ENCODE measurements at regions not wholly inside any gene's neighbourhood (a gene's known extent, or its start where the extent isn't known, plus 50 kb on each side); places are given as distances from the start of the nearest gene placed in this dataset.
"Not testable (repeated sequence)": the region's sequence is repeated elsewhere in the genome, so short reads cannot be mapped to it uniquely, and the experiment has no call there.

DNA sequence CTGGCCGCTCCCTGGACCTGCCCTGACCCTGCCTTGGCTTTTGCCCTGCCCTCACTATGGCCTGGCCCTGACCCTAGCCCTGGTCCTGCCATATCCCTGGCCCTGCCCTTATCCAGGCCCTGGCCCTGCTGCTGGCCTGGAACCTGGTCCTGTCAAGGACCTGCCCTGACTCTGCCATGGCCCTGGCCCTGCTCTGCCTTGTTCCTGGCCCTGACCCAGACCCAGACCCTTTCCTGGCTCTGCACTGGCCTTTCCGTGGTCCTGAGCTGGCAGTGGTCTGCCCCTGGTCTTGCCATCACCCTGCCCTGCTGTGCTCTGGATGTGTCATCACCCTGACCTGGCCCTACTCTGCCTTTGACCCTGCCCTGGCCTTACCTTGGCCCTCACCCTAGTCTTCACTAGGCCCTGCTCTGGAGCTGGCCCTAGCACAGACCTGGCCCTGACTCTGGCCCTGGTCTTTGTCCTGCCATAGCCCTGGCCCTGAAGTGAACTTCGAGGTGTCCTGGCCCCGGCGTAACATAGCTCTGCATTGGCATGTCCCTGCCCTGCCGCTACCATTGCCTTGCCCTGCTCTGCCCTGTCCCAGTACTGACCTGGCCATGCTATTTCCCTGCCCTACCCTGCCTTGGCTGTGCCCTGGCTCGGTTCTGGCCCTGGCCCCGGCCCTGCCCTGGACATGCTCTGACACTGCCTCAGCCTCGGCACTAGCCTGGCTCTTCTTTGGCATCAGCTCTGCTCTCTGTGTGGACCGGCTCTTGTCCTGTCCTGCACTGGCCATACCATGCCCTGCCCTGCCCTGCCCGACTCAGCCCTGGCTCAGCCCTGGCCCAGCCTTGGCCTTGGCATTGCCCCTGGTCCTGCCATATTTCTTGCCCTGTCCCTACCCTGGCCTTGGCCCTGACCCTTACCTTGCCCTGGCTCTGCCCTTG, 239.2 kb downstream of the GOLGA6L6 start:
- H3K4me3 ChIP-seq (ENCODE audit: low read depth, low read length); H3K36me3 ChIP-seq (ENCODE audit: control insufficient read depth, insufficient read depth, low read length); CTCF ChIA-PET; POLR2A ChIA-PET; DNase-seq (ENCODE audit: low read depth); H3K27me3 ChIP-seq (ENCODE audit: control insufficient read depth, insufficient read depth, low read length): not testable (repeated sequence)

GRCh38 chr15:20301471-20302081, 240.0 kb downstream of the GOLGA6L6 start:
- POLR2A ChIA-PET; H3K4me3 ChIP-seq (ENCODE audit: low read depth, low read length); CTCF ChIA-PET; H3K36me3 ChIP-seq (ENCODE audit: control insufficient read depth, insufficient read depth, low read length); DNase-seq (ENCODE audit: low read depth); H3K27me3 ChIP-seq (ENCODE audit: control insufficient read depth, insufficient read depth, low read length): not testable (repeated sequence)

GRCh38 chr15:20301041-20301390, 240.6 kb downstream of the GOLGA6L6 start:
- H3K36me3 ChIP-seq (ENCODE audit: control insufficient read depth, insufficient read depth, low read length); POLR2A ChIA-PET; H3K27me3 ChIP-seq (ENCODE audit: control insufficient read depth, insufficient read depth, low read length); DNase-seq (ENCODE audit: low read depth); CTCF ChIA-PET; H3K4me3 ChIP-seq (ENCODE audit: low read depth, low read length): not testable (repeated sequence)

DNA sequence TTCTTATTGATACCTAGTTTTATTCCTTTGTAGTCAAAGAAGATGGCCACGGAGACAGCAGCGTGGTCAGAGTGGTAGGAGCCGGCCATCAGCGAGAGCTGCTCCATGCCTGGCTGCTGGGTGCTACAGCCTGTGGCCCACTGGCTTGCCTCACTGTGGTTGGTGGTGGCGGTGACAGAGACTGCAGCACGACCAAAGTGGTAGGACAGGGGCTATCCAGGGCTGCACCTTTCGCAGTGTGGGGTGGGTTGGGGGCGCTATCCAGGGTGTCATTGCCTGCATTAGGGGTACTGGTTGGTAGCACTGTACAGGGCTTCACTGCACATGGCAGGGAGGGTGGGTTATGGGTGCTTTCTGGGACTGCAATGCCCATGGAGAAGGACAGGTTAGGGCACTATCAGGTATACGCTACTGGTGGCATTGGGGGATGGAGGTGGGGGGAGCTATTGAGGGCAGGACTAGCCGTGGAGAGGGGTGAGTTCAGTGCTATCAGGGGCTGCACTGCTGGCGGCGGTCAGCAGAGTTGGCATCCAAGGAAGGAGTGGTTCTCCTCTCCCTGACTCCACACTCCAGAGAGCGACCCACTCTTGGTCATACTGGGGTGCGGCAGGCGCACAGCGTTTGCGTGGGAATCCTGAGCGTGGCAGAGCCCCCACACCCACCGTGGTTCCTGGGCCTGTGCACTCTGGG, 241.1 kb downstream of the GOLGA6L6 start:
- H3K4me3 ChIP-seq (ENCODE audit: low read depth, low read length); CTCF ChIA-PET; DNase-seq (ENCODE audit: low read depth); H3K36me3 ChIP-seq (ENCODE audit: control insufficient read depth, insufficient read depth, low read length); POLR2A ChIA-PET; H3K27me3 ChIP-seq (ENCODE audit: control insufficient read depth, insufficient read depth, low read length): not testable (repeated sequence)

DNA sequence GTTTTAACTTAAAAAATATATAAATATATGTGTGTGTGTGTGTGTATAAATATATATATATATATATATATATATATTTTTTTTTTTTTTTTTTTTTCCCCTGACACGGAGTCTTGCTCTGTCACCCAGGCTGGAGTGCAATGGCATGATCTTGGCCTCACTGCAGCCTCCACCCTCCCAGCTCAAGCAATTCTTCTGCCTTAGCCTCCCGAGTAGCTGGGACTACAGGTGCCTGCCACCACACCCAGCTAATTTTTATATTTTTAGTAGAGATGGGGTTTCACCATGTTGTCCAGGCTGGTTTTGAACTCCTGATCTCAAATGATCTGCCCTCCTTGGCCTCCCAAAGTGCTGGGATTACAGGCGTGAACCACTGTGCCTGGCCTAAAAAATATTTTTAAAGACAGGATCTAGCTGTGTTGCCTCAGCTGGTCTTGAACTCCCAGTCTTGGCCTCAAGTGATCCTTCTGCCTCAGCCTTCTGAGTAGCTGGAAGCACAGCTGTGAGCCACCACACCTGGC, 243.9 kb downstream of the GOLGA6L6 start:
- CTCF ChIA-PET; POLR2A ChIA-PET; H3K4me3 ChIP-seq (ENCODE audit: low read depth, low read length); H3K36me3 ChIP-seq (ENCODE audit: control insufficient read depth, insufficient read depth, low read length); H3K27me3 ChIP-seq (ENCODE audit: control insufficient read depth, insufficient read depth, low read length); DNase-seq (ENCODE audit: low read depth): not testable (repeated sequence)

DNA sequence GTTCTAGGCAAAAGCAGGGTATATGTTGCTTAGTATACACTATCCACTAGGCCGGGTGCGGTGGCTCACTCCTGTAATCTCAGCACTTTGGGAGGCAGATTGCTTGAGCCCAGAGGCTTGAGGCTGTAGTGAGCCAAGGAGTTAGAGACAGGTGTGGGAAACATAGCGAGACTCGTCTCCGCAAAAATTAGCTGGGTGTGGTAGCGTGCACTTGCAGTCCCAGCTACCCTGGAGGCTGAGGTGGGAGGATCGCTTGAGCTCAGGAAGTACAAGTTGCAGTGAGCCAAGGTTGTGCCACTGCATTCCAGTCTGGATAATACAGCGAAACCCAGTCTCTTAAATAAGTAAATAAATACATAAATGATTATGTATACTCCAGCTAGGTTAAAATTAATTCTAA, 245.3 kb downstream of the GOLGA6L6 start:
- DNase-seq (ENCODE audit: low read depth); H3K27me3 ChIP-seq (ENCODE audit: control insufficient read depth, insufficient read depth, low read length); CTCF ChIA-PET; POLR2A ChIA-PET; H3K4me3 ChIP-seq (ENCODE audit: low read depth, low read length); H3K36me3 ChIP-seq (ENCODE audit: control insufficient read depth, insufficient read depth, low read length): not testable (repeated sequence)

DNA sequence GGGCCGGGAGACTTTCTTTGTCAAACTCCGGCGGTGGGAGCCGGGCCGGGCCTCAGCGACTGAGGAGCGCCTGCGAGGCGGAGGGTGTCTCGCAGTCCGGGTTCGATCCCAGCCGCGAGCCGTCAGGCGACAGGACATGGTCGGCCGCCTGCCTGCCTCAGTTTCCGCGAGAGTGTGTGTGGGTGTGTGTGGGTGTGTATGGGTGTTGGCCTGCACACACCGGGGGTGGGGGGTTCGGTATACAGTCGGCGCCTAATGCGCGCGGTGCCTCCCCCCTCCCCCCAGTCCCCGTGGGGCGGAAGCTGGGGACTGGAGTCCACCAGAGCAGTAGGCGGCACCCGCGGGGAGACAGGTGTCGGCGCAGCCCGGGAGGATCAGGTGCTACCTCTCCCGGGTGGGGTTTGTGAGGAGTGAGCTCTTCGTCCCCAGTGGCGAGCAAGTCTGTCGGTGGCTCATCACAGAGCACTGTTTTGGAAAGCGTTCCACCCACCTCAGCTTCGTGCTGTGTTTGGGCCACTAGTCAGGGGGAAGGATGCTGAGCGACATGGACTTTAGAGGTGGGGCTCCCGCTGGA, 246.3 kb downstream of the GOLGA6L6 start:
- Histone ChIP-seq H3K36me3 (ENCODE audit: control insufficient read depth, insufficient read depth, low read length) (no peaks in the 10 kb centered on the region), H3K4me3 (ENCODE audit: low read depth, low read length) (no peak overlapping the region), H3K27me3 (ENCODE audit: control insufficient read depth, insufficient read depth, low read length) (no peaks in the 10 kb centered on the region)
- DNase-seq (ENCODE audit: low read depth) = no peak
- TF ChIP-seq, protein P1, sequence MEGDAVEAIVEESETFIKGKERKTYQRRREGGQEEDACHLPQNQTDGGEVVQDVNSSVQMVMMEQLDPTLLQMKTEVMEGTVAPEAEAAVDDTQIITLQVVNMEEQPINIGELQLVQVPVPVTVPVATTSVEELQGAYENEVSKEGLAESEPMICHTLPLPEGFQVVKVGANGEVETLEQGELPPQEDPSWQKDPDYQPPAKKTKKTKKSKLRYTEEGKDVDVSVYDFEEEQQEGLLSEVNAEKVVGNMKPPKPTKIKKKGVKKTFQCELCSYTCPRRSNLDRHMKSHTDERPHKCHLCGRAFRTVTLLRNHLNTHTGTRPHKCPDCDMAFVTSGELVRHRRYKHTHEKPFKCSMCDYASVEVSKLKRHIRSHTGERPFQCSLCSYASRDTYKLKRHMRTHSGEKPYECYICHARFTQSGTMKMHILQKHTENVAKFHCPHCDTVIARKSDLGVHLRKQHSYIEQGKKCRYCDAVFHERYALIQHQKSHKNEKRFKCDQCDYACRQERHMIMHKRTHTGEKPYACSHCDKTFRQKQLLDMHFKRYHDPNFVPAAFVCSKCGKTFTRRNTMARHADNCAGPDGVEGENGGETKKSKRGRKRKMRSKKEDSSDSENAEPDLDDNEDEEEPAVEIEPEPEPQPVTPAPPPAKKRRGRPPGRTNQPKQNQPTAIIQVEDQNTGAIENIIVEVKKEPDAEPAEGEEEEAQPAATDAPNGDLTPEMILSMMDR (IDR thresholded peaks at IDR 0.05; ENCODE audit: insufficient read depth, low read depth, low read length) = no peak
- ChIA-PET CTCF (no interaction called here), POLR2A (no interaction called here)

DNA sequence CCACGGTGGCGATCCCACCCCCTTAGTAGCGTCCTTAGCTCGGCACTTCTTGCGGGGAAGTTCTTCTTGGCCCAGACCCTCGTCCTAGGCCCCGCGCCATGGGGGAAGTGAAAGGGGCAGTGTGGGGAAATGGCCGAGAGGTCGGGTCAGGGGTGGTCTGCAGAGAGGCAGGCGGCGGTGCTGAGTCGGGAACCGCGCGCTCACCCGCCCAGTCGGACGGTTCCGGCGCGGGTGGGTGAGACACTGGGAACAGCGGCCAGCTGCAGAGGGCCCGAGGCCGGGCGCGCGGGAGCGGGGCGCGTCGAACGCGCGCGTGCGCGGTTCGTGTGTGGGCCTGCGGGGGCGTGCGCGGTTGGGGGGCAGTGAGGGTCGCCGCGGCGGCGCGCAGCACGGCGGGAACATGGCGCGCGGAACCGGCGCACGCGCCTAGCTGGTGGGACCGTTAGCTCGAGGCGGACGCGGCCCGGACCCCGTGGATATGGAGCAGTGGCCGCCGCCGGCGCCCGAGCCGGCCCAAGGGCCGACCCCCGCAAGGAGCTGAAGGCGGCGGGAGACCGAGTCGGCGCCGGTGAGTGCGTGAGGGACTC, 246.9 kb downstream of the GOLGA6L6 start:
- H3K36me3 ChIP-seq (ENCODE audit: control insufficient read depth, insufficient read depth, low read length) = no peaks in the 10 kb centered on the region
- no peak for DNase-seq (ENCODE audit: low read depth)
- TF ChIP-seq, protein P1 (IDR thresholded peaks at IDR 0.05; ENCODE audit: insufficient read depth, low read depth, low read length) = no peak
- no peak overlapping the region for H3K4me3 ChIP-seq (ENCODE audit: low read depth, low read length)
- H3K27me3 ChIP-seq (ENCODE audit: control insufficient read depth, insufficient read depth, low read length) = no peaks in the 10 kb centered on the region
- POLR2A ChIA-PET = no interaction called here
- CTCF ChIA-PET = no interaction called here

DNA sequence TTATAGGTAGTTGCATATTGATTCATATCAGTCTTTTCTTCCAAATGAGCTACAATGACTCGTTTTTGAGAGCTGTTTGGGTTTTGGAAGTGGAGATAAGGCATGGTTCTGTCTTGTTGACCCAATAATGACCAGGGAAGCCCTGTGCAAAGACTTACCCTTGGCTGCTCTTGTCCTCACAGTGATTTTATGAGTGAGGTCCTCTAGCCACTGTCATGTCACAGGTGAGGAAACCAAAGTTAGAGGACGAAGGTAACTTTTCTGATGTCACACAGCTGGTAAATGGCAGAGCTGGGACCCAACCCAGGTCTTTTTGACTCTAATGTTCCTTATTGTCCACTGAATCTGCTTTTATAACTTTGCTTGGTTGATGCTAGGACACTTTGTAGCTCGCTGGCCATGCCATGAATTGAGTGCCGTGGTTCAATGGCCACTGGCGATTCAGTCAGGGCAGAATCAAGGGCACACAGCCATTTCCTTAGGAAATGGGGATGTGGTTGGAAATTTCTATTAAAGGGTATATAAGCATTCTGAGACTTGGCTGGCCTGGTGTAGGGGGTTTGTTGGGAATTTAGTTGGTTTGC, 249.1 kb downstream of the GOLGA6L6 start:
- H3K4me3 ChIP-seq (ENCODE audit: low read depth, low read length); POLR2A ChIA-PET; DNase-seq (ENCODE audit: low read depth); CTCF ChIA-PET; H3K36me3 ChIP-seq (ENCODE audit: control insufficient read depth, insufficient read depth, low read length); H3K27me3 ChIP-seq (ENCODE audit: control insufficient read depth, insufficient read depth, low read length): not testable (repeated sequence)

DNA sequence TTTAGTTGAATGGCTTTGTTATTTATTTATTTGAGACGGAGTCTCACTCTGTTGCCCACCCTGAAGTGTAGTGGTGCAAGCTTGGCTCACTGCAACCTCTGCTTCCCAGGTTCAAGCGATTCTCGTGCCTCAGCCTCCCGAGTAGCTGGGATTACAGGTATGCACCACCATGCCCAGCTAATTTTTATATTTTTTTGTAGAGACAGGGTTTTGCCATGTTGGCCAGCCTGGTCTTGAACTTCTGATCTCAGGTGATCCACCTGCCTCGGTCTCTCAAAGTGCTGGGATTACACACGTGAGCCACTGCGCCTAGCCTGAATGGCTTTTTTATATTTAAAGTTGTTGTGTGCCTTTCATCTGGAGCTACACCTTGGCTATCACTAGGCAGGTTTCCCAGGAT, 250.0 kb downstream of the GOLGA6L6 start:
- POLR2A ChIA-PET = not testable (repeated sequence)

More for the DNA sequence above, 250.0 kb downstream of the GOLGA6L6 start:
- H3K27me3 ChIP-seq (ENCODE audit: control insufficient read depth, insufficient read depth, low read length); DNase-seq (ENCODE audit: low read depth); CTCF ChIA-PET; H3K4me3 ChIP-seq (ENCODE audit: low read depth, low read length); H3K36me3 ChIP-seq (ENCODE audit: control insufficient read depth, insufficient read depth, low read length): not testable (repeated sequence)

Measured in BJ (cell line).